Sigmoid colon (tissue), 3 donors: ENCODE measurements at regions not wholly inside any gene's neighbourhood (a gene's known extent, or its start where the extent isn't known, plus 50 kb on each side); places are given as distances from the start of the nearest gene placed in this dataset.

ENCODE experiments used
- POLR2A ChIP-seq, 2 donors: fragments of 450-650 bp; IDR thresholded peaks; one replicate each; pipeline ENCODE4 v1.6.1; 2016; ENCODE audit warnings: antibody characterized with exemption in 2 of 2, mild to moderate bottlenecking in 2 of 2, moderate library complexity in 2 of 2
- TF ChIP-seq, protein P1 (sequence below), 4 experiments: fragments of 450-650 bp in 3 of 4; fragments of 200-600 bp in 1 of 4; IDR thresholded peaks; one replicate each; pipeline ENCODE4 v1.5.1; 2016 to 2019; ENCODE audit warnings: antibody characterized with exemption in 4 of 4, mild to moderate bottlenecking in 3 of 4, moderate library complexity in 2 of 4

GRCh38 chr10:89122433-89123051, 84.6 kb downstream of the CH25H start:
- TF ChIP-seq POLR2A (IDR thresholded peaks at IDR 0.05): no peak
- TF ChIP-seq, protein P1, sequence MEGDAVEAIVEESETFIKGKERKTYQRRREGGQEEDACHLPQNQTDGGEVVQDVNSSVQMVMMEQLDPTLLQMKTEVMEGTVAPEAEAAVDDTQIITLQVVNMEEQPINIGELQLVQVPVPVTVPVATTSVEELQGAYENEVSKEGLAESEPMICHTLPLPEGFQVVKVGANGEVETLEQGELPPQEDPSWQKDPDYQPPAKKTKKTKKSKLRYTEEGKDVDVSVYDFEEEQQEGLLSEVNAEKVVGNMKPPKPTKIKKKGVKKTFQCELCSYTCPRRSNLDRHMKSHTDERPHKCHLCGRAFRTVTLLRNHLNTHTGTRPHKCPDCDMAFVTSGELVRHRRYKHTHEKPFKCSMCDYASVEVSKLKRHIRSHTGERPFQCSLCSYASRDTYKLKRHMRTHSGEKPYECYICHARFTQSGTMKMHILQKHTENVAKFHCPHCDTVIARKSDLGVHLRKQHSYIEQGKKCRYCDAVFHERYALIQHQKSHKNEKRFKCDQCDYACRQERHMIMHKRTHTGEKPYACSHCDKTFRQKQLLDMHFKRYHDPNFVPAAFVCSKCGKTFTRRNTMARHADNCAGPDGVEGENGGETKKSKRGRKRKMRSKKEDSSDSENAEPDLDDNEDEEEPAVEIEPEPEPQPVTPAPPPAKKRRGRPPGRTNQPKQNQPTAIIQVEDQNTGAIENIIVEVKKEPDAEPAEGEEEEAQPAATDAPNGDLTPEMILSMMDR (IDR thresholded peaks at IDR 0.05): no peak
